ENCODE measurements at regions not wholly inside any gene's neighbourhood (a gene's known extent, or its start where the extent isn't known, plus 50 kb on each side); places are given as distances from the start of the nearest gene placed in this dataset.

- H3K4me1 Mint-ChIP-seq, result no peaks in the 10 kb centered on the region
- H3K9me3 Mint-ChIP-seq, result peaks cover 4% of the 10 kb centered on the region
- no peak for DNase-seq (ENCODE audit: low spot score in 2 of 2)
- peaks cover 23% of the 10 kb centered on the region for H3K27me3 Mint-ChIP-seq
- no peak overlapping the region for H3K27ac Mint-ChIP-seq (ENCODE audit: low read depth)
- H3K36me3 Mint-ChIP-seq (ENCODE audit: insufficient read depth), result no peaks in the 10 kb centered on the region
- no peak for ATAC-seq (replicated peaks; ENCODE audit: extremely low read depth, poor library complexity, severe bottlenecking)
- no peak overlapping the region for H3K4me3 Mint-ChIP-seq
These were observed 335.5 kb downstream of the IL15 start for GRCh38 chr4:141971869-141972268.

- H3K9me3 Mint-ChIP-seq, result no peaks in the 10 kb centered on the region
- peaks cover 12% of the 10 kb centered on the region for H3K27me3 Mint-ChIP-seq
- H3K4me1 Mint-ChIP-seq, result no peaks in the 10 kb centered on the region
- DNase-seq (ENCODE audit: low spot score in 2 of 2) (no peak), ATAC-seq (replicated peaks; ENCODE audit: extremely low read depth, poor library complexity, severe bottlenecking) (no peak)
- no peak overlapping the region for H3K4me3 Mint-ChIP-seq
- H3K27ac Mint-ChIP-seq (ENCODE audit: low read depth), result no peak overlapping the region
- no peaks in the 10 kb centered on the region for H3K36me3 Mint-ChIP-seq (ENCODE audit: insufficient read depth)
These were observed 336.6 kb downstream of the IL15 start for GRCh38 chr4:141972950-141973349.

Measured in central memory CD8-positive, alpha-beta T cell (primary cell).